Mucosa of rectum (tissue), 2 donors: ENCODE measurements at regions not wholly inside any gene's neighbourhood (a gene's known extent, or its start where the extent isn't known, plus 50 kb on each side); places are given as distances from the start of the nearest gene placed in this dataset.

ENCODE experiments used
- H3K27ac ChIP-seq, 2 donors: one replicate each; pipeline ENCODE4 v1.7.0; 2013; ENCODE audit warnings: inconsistent platforms in 2 of 2, low read depth in 2 of 2, low read length in 2 of 2
- H3K27me3 ChIP-seq, 2 donors: one replicate each; pipeline ENCODE4 v1.7.0; 2013; ENCODE audit warnings: low read length in 2 of 2; ENCODE audit not compliant: control insufficient read depth in 2 of 2, insufficient read depth in 2 of 2
- H3K36me3 ChIP-seq, 2 donors: one replicate each; pipeline ENCODE4 v1.7.0; 2013; ENCODE audit warnings: low read length in 2 of 2; ENCODE audit not compliant: control insufficient read depth in 2 of 2, insufficient read depth in 2 of 2
- H3K4me1 ChIP-seq, 2 donors: one replicate each; pipeline ENCODE4 v1.7.0; 2013; ENCODE audit warnings: low read length in 2 of 2, mild to moderate bottlenecking in 1 of 2; ENCODE audit not compliant: control insufficient read depth in 2 of 2, insufficient read depth in 2 of 2
- H3K4me3 ChIP-seq, 2 donors: one replicate each; pipeline ENCODE4 v1.7.0; 2013; ENCODE audit warnings: low read length in 2 of 2
- H3K9ac ChIP-seq, 2 donors: one replicate each; pipeline ENCODE4 v1.7.0; 2013; ENCODE audit warnings: low read length in 2 of 2, low read depth in 1 of 2, mild to moderate bottlenecking in 1 of 2
- H3K9me3 ChIP-seq, 2 donors: one replicate each; pipeline ENCODE4 v1.7.0; 2013; ENCODE audit warnings: low read length in 2 of 2; ENCODE audit not compliant: control insufficient read depth in 2 of 2
- donor health status: healthy.
- donor health status: Normal muscosa, but diverticular disease.

- H3K4me3 ChIP-seq = no peak overlapping the region
- H3K9ac ChIP-seq = no peak overlapping the region
- H3K27me3 ChIP-seq = no peaks in the 10 kb centered on the region
- no peaks in the 10 kb centered on the region for H3K36me3 ChIP-seq
- H3K9me3 ChIP-seq = no peaks in the 10 kb centered on the region
- H3K4me1 ChIP-seq = no peaks in the 10 kb centered on the region
- H3K27ac ChIP-seq = no peak overlapping the region
Observed at GRCh38 chr16:66054095-66054494, 312.4 kb upstream of the CDH5 start.

- Histone ChIP-seq H3K9me3 (no peaks in the 10 kb centered on the region), H3K36me3 (no peaks in the 10 kb centered on the region), H3K9ac (no peak overlapping the region), H3K27me3 (no peaks in the 10 kb centered on the region), H3K27ac (no peak overlapping the region), H3K4me3 (no peak overlapping the region), H3K4me1 (no peaks in the 10 kb centered on the region)
Observed at GRCh38 chr16:66052745-66053144, 313.7 kb upstream of the CDH5 start.

GRCh38 chr16:66050991-66051390 lies 315.5 kb upstream of the CDH5 start:
- Histone ChIP-seq H3K36me3 (no peaks in the 10 kb centered on the region), H3K27ac (no peak overlapping the region), H3K4me3 (no peak overlapping the region), H3K4me1 (no peaks in the 10 kb centered on the region), H3K9me3 (no peaks in the 10 kb centered on the region), H3K27me3 (no peaks in the 10 kb centered on the region), H3K9ac (no peak overlapping the region)

- H3K27me3 ChIP-seq = no peaks in the 10 kb centered on the region
- H3K4me1 ChIP-seq = no peaks in the 10 kb centered on the region
- no peak overlapping the region for H3K27ac ChIP-seq
- H3K36me3 ChIP-seq = no peaks in the 10 kb centered on the region
- H3K9me3 ChIP-seq = no peaks in the 10 kb centered on the region
- no peak overlapping the region for H3K4me3 ChIP-seq
- no peak overlapping the region for H3K9ac ChIP-seq
Observed at GRCh38 chr16:66049865-66050264, 316.6 kb upstream of the CDH5 start.

GRCh38 chr16:66045626-66046025 lies 320.9 kb upstream of the CDH5 start:
- Histone ChIP-seq H3K9me3 (no peaks in the 10 kb centered on the region), H3K36me3 (no peaks in the 10 kb centered on the region), H3K9ac (no peak overlapping the region), H3K4me1 (no peaks in the 10 kb centered on the region), H3K27ac (no peak overlapping the region), H3K27me3 (no peaks in the 10 kb centered on the region), H3K4me3 (no peak overlapping the region)

GRCh38 chr16:66044556-66044955 lies 321.9 kb upstream of the CDH5 start:
- Histone ChIP-seq H3K27me3 (no peaks in the 10 kb centered on the region), H3K27ac (no peak overlapping the region)

GRCh38 chr16:66044089-66044488 lies 322.4 kb upstream of the CDH5 start:
- no peaks in the 10 kb centered on the region for H3K27me3 ChIP-seq
- no peaks in the 10 kb centered on the region for H3K4me1 ChIP-seq
- no peak overlapping the region for H3K9ac ChIP-seq
- no peak overlapping the region for H3K27ac ChIP-seq
- H3K4me3 ChIP-seq = no peak overlapping the region
- no peaks in the 10 kb centered on the region for H3K36me3 ChIP-seq
- H3K9me3 ChIP-seq = no peaks in the 10 kb centered on the region

More at GRCh38 chr16:66044556-66044955, 321.9 kb upstream of the CDH5 start:
- Histone ChIP-seq H3K36me3 (no peaks in the 10 kb centered on the region), H3K9ac (no peak overlapping the region), H3K4me1 (no peaks in the 10 kb centered on the region), H3K4me3 (no peak overlapping the region), H3K9me3 (no peaks in the 10 kb centered on the region)

- Histone ChIP-seq H3K36me3 (no peaks in the 10 kb centered on the region), H3K9me3 (no peaks in the 10 kb centered on the region), H3K4me1 (no peaks in the 10 kb centered on the region), H3K27me3 (no peaks in the 10 kb centered on the region), H3K9ac (no peak overlapping the region), H3K4me3 (no peak overlapping the region), H3K27ac (no peak overlapping the region)
Observed at GRCh38 chr16:66043326-66043725, 323.2 kb upstream of the CDH5 start.

GRCh38 chr16:66042341-66042740 lies 324.1 kb upstream of the CDH5 start:
- no peak overlapping the region for H3K9ac ChIP-seq
- H3K36me3 ChIP-seq = no peaks in the 10 kb centered on the region
- H3K9me3 ChIP-seq = no peaks in the 10 kb centered on the region

GRCh38 chr16:66041907-66042306 lies 324.6 kb upstream of the CDH5 start:
- Histone ChIP-seq H3K9me3 (no peaks in the 10 kb centered on the region), H3K27ac (no peak overlapping the region), H3K36me3 (no peaks in the 10 kb centered on the region), H3K27me3 (no peaks in the 10 kb centered on the region), H3K4me3 (no peak overlapping the region), H3K4me1 (no peaks in the 10 kb centered on the region), H3K9ac (no peak overlapping the region)

More at GRCh38 chr16:66042341-66042740, 324.1 kb upstream of the CDH5 start:
- Histone ChIP-seq H3K27ac (no peak overlapping the region), H3K27me3 (no peaks in the 10 kb centered on the region), H3K4me1 (no peaks in the 10 kb centered on the region), H3K4me3 (no peak overlapping the region)

- no peaks in the 10 kb centered on the region for H3K27me3 ChIP-seq
- no peak overlapping the region for H3K9ac ChIP-seq
- H3K4me3 ChIP-seq = no peak overlapping the region
- no peaks in the 10 kb centered on the region for H3K9me3 ChIP-seq
- no peak overlapping the region for H3K27ac ChIP-seq
- H3K4me1 ChIP-seq = no peaks in the 10 kb centered on the region
- no peaks in the 10 kb centered on the region for H3K36me3 ChIP-seq
Observed at GRCh38 chr16:66039793-66040192, 326.7 kb upstream of the CDH5 start.
